Kidney (tissue), 13 donors: ENCODE measurements at regions not wholly inside any gene's neighbourhood (a gene's known extent, or its start where the extent isn't known, plus 50 kb on each side); places are given as distances from the start of the nearest gene placed in this dataset.
"Not testable (repeated sequence)": the region's sequence is repeated elsewhere in the genome, so short reads cannot be mapped to it uniquely, and the experiment has no call there.

Source experiments
- DNase-seq, 5 donors: peaks; one replicate each; pipeline ENCODE4 v3.0.0-alpha.2; 2013 to 2020
- FAIRE-seq: peaks from 2 replicates; lab custom pipeline; 2012; peaks lifted over from hg19 to GRCh38; lab: Jason Lieb, UNC
- H3K27ac ChIP-seq, 2 donors: one replicate each; pipeline ENCODE4 v1.7.0; 2013; ENCODE audit warnings: low read depth in 2 of 2, low read length in 2 of 2, inconsistent platforms in 1 of 2
- H3K27me3 ChIP-seq: one replicate; pipeline ENCODE4 v1.7.1; 2013; ENCODE audit warnings: low read length, inconsistent platforms; ENCODE audit not compliant: control insufficient read depth, insufficient read depth
- H3K36me3 ChIP-seq, 3 donors: one replicate each; pipeline versions ENCODE4 v1.7.0 to v1.7.1; 2013; ENCODE audit warnings: low read length in 3 of 3, control low read depth in 1 of 3, inconsistent platforms in 1 of 3; ENCODE audit not compliant: insufficient read depth in 3 of 3, control insufficient read depth in 2 of 3
- H3K4me1 ChIP-seq, 3 donors: one replicate each; pipeline versions ENCODE4 v1.7.0 to v1.7.1; 2013; ENCODE audit warnings: low read length in 3 of 3, inconsistent platforms in 1 of 3, low read depth in 1 of 3; ENCODE audit not compliant: control insufficient read depth in 2 of 3, insufficient read depth in 2 of 3
- H3K4me3 ChIP-seq, 3 donors: one replicate each; pipeline versions ENCODE4 v1.7.0 to v1.8.1; 2013; ENCODE audit warnings: low read length in 3 of 3, control low read depth in 1 of 3, inconsistent platforms in 1 of 3
- H3K9ac ChIP-seq, 3 donors: one replicate each; pipeline versions ENCODE4 v1.7.0 to v1.7.1; 2013; ENCODE audit warnings: low read length in 3 of 3, control low read depth in 1 of 3, inconsistent platforms in 1 of 3
- H3K9me3 ChIP-seq, 3 donors: one replicate each; pipeline versions ENCODE4 v1.7.0 to v1.7.1; 2013; ENCODE audit warnings: low read length in 3 of 3, control low read depth in 1 of 3, inconsistent platforms in 1 of 3; ENCODE audit not compliant: control insufficient read depth in 2 of 3, insufficient read depth in 1 of 3
- CTCF ChIP-seq: IDR thresholded peaks from 3 replicates; pipeline ENCODE4 v1.5.1; 2012; ENCODE audit warnings: mild to moderate bottlenecking, moderate library complexity, borderline replicate concordance; ENCODE audit not compliant: insufficient read depth; ENCODE audit errors: extremely low read depth
- intact Hi-C: fragments of 100-400 bp; cut with DNase I; formaldehyde crosslinking; loops from one replicate; pipeline ENCODE4 v1.11.1; 2022
- donor health status: control.
- donor health status: control.
- donor health status: control.
- donor health status: control.
- donor health status: control.
- donor health status: DM: yes; HTN: yes; CAD: no.
- donor health status: Normal renal cell carcinoma (clear cell type).

DNA sequence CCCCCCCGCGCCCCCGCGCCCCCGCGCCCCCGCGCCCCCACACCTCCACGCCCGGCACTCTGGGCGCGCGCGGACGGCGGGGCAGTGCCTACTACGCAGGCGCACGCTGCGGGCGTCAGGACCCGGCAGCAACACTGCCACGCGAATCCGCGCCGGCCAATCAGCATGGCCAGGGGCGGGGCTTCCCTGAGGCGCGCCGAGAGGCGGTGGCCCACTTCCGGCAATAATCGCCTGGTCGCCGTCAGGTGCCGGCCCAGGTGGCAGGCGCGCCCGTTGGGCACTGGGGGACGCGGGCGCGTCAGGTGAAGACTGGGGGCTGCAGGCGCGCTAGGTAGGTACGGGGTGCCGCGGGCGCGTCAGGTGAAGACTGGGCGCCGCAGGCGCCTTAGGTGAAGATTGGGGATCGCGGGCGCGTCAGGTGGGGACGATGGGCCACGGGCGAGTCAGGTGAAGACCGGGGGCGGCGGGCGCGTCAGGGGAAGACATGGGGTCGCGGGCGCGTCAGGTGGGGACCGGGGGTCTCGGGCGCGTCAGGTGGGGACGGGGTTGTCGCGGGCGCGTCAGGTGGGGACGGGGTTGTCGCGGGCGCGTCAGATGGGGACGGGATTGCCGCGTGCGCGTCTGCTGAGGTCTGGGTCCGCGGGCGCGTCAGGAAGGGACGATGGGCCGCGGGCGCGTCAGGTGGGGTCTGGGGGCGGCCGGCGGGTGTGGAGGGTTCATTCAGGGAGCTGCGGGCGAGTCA lies 219.1 kb downstream of the RTP5 start:
- H3K27me3 ChIP-seq, result no peaks in the 10 kb centered on the region
- no peak overlapping the region for H3K9ac ChIP-seq
- no peaks in the 10 kb centered on the region for H3K9me3 ChIP-seq
- TF ChIP-seq CTCF, result no peak
- H3K27ac ChIP-seq, result no peak overlapping the region
- peak; percentile 91 to 98 (median 93) for DNase-seq
- intact Hi-C loops, result no loop called here
- FAIRE-seq, result no peak
- H3K4me3 ChIP-seq, result peak overlapping the region in 2 of 3 donors; percentile 36 to 62
- H3K36me3 ChIP-seq, result no peaks in the 10 kb centered on the region
- peaks cover 0 to 5% (median 0%) of the 10 kb centered on the region in 3 donors for H3K4me1 ChIP-seq

DNA sequence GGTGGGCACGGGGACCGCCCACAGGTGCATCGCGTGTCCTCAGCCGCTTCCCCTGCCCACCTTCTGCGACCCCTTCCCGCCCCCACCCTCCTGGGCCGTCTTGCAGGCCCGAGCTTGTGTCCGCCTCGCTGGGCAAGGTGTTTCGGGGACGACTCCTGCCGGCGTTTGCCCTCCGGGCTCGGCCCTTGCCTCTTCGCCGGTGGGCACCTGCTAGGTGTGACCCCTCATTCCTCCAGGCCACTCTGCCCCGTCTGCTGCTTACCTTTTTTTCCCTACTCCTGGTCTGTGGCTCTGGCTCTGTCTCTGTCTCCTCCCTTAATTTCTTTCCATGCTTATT lies 219.7 kb downstream of the RTP5 start:
- H3K9me3 ChIP-seq, DNase-seq, FAIRE-seq, H3K9ac ChIP-seq, H3K27ac ChIP-seq, H3K4me1 ChIP-seq, H3K27me3 ChIP-seq, H3K36me3 ChIP-seq, intact Hi-C loops: not testable (repeated sequence)
- peak overlapping the region in 1 of 3 donors; percentile 62 for H3K4me3 ChIP-seq

DNA sequence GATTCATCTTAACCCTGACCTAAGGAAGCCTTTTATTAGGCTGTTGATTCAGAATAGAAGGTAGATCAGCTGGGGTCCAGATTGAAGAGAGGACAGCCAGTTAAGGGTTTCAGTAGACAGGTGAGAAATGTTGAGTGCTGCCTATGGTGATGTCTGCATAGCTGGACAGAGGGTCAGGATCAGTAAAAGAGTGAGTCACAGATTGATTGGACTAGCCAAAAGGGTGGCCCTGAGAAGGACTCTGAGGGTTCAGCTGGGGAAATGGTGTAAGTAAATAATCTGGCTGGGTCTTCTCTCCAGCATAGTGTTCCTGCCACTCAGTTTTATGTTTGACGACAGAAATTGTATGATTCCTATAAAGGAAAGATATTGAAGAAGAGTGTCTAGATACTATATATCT lies 227.7 kb downstream of the RTP5 start:
- H3K9me3 ChIP-seq, H3K27me3 ChIP-seq, H3K36me3 ChIP-seq, H3K27ac ChIP-seq, H3K4me1 ChIP-seq, H3K4me3 ChIP-seq, intact Hi-C loops, H3K9ac ChIP-seq, FAIRE-seq, DNase-seq: not testable (repeated sequence)

DNA sequence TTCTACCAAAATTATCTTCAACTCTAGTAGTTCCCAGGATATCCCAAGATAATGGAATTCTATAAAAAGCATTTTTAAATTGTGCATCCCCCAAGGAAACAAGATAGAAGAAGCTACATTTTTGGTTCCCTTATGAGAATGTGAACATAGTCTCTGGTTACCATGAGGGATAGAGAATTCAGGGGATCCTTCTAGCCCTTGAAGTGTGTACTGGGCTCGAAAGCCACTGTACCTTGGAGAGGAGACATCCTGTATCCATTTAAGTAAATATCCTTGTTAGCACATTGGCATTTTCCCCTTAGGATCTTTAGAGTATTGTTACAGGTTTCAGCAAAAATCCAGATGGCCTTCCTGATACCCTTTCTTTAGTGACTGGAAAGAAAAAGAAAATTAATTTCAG lies 228.5 kb downstream of the RTP5 start:
- H3K36me3 ChIP-seq, result peaks cover 0 to 3% (median 0%) of the 10 kb centered on the region in 3 donors
- peaks cover 0 to 3% (median 0%) of the 10 kb centered on the region in 3 donors for H3K4me1 ChIP-seq
- no peak for TF ChIP-seq CTCF
- FAIRE-seq (no peak), DNase-seq (no peak)
- no peak overlapping the region for H3K27ac ChIP-seq
- H3K9ac ChIP-seq, result no peak overlapping the region
- no peaks in the 10 kb centered on the region for H3K27me3 ChIP-seq
- H3K9me3 ChIP-seq, result no peaks in the 10 kb centered on the region
- intact Hi-C loops, result no loop called here
- H3K4me3 ChIP-seq, result no peak overlapping the region
